SU-DHL-6 (cell line): ENCODE measurements at regions not wholly inside any gene's neighbourhood (a gene's known extent, or its start where the extent isn't known, plus 50 kb on each side); places are given as distances from the start of the nearest gene placed in this dataset.
A peak's percentile ranks its signal among the peaks of the same experiment; 100 is the strongest.
"Not testable (repeated sequence)": the region's sequence is repeated elsewhere in the genome, so short reads cannot be mapped to it uniquely, and the experiment has no call there.

Experiments used
- H2AFZ ChIP-seq: fragments of 200-600 bp; sonication (generic); 2 replicates; pipeline ENCODE4 v1.6.1; 2014; ENCODE audit warnings: low read depth, mild to moderate bottlenecking, moderate library complexity, mixed read lengths, antibody characterized with exemption, low read length; ENCODE audit not compliant: severe bottlenecking
- H3F3A ChIP-seq: fragments of 200-600 bp; shearing (Covaris generic); 2 replicates; pipeline ENCODE4 v1.6.0; 2016; ENCODE audit warnings: antibody characterized with exemption, mild to moderate bottlenecking; ENCODE audit not compliant: insufficient read depth
- H3K27ac ChIP-seq: fragments of 200-600 bp; sonication (generic); 2 replicates; pipeline ENCODE4 v1.5.1; 2016; ENCODE audit warnings: low read depth, mild to moderate bottlenecking, low read length, moderate library complexity, mixed read lengths
- H3K27me3 ChIP-seq: fragments of 200-600 bp; sonication (generic), shearing (Covaris generic); 2 replicates; pipeline ENCODE4 v1.6.0; 2014; ENCODE audit warnings: mild to moderate bottlenecking, low read length
- H3K36me3 ChIP-seq: fragments of 200-600 bp; sonication (generic); 2 replicates; pipeline ENCODE4 v1.6.1; 2014; ENCODE audit warnings: mild to moderate bottlenecking, low read length, mixed read lengths
- H3K4me2 ChIP-seq: fragments of 300-600, 200-600 bp; shearing (Covaris generic), sonication (generic); 2 replicates; pipeline ENCODE4 v1.6.0; 2014; ENCODE audit warnings: low read length, low read depth, mild to moderate bottlenecking; ENCODE audit not compliant: poor library complexity, severe bottlenecking
- H3K4me3 ChIP-seq: fragments of 200-600 bp; sonication (generic); 2 replicates; pipeline ENCODE4 v1.5.1; 2014; ENCODE audit warnings: antibody characterized with exemption, low read length, mild to moderate bottlenecking, mixed read lengths; ENCODE audit not compliant: insufficient read depth, poor library complexity, severe bottlenecking
- H3K79me2 ChIP-seq: fragments of 200-600 bp; sonication (generic); 2 replicates; pipeline ENCODE4 v1.6.1; 2014; ENCODE audit warnings: mild to moderate bottlenecking, low read length, moderate library complexity; ENCODE audit not compliant: insufficient read depth
- H3K9ac ChIP-seq: fragments of 200-600 bp; sonication (generic); 2 replicates; pipeline ENCODE4 v1.7.0; 2014; ENCODE audit warnings: mild to moderate bottlenecking, low read length
- H3K9me2 ChIP-seq: fragments of 200-600 bp; sonication (generic); replicated peaks from 2 replicates; pipeline ENCODE4 v1.6.1; 2014; ENCODE audit warnings: low read length; ENCODE audit not compliant: insufficient read depth
- H3K9me3 ChIP-seq: fragments of 200-600 bp; sonication (generic); 2 replicates; pipeline ENCODE4 v1.6.1; 2014; ENCODE audit warnings: low read length, mixed read lengths; ENCODE audit not compliant: insufficient read depth
- H4K20me1 ChIP-seq: fragments of 200-600 bp; sonication (generic); 2 replicates; pipeline ENCODE4 v1.6.1; 2014; ENCODE audit warnings: low read depth, mild to moderate bottlenecking, antibody characterized with exemption, low read length, moderate library complexity, mixed read lengths

- not testable (repeated sequence) for H2AFZ ChIP-seq, H3K9me3 ChIP-seq, H3K4me3 ChIP-seq
Observed at GRCh38 chr1:149635290-149635899, 51.7 kb downstream of the PPIAL4C start.

GRCh38 chr1:149636286-149637122, 52.9 kb downstream of the PPIAL4C start:
- H2AFZ ChIP-seq, H3K79me2 ChIP-seq, H3K9me2 ChIP-seq, H3K36me3 ChIP-seq, H4K20me1 ChIP-seq, H3F3A ChIP-seq, H3K27me3 ChIP-seq, H3K9me3 ChIP-seq: not testable (repeated sequence)
- Histone ChIP-seq H3K9ac (peak overlapping the region; percentile 62), H3K4me3 (peak overlapping the region; percentile 43), H3K27ac (peak overlapping the region; percentile 74), H3K4me2 (peak overlapping the region; percentile 58)

More at GRCh38 chr1:149635290-149635899, 51.7 kb downstream of the PPIAL4C start:
- H3K79me2 ChIP-seq, H4K20me1 ChIP-seq, H3K9ac ChIP-seq, H3F3A ChIP-seq, H3K36me3 ChIP-seq, H3K27me3 ChIP-seq, H3K9me2 ChIP-seq, H3K27ac ChIP-seq: not testable (repeated sequence)
- peak overlapping the region; percentile 17 for H3K4me2 ChIP-seq

- not testable (repeated sequence) for H3K9me2 ChIP-seq, H3K27me3 ChIP-seq, H3K9ac ChIP-seq, H3K9me3 ChIP-seq, H3K4me3 ChIP-seq, H3K27ac ChIP-seq, H3K36me3 ChIP-seq, H2AFZ ChIP-seq, H3K79me2 ChIP-seq, H3K4me2 ChIP-seq, H3F3A ChIP-seq, H4K20me1 ChIP-seq
Observed at GRCh38 chr1:149638481-149638880, 54.8 kb downstream of the PPIAL4C start.

GRCh38 chr1:149638901-149639658, 55.4 kb downstream of the PPIAL4C start:
- H3K27ac ChIP-seq, H3K36me3 ChIP-seq, H3K27me3 ChIP-seq, H3K9me3 ChIP-seq, H3F3A ChIP-seq, H2AFZ ChIP-seq, H4K20me1 ChIP-seq, H3K79me2 ChIP-seq, H3K9ac ChIP-seq, H3K4me2 ChIP-seq, H3K9me2 ChIP-seq, H3K4me3 ChIP-seq: not testable (repeated sequence)

- H4K20me1 ChIP-seq, H3K36me3 ChIP-seq, H3K4me3 ChIP-seq, H3F3A ChIP-seq, H3K9ac ChIP-seq, H3K27ac ChIP-seq, H3K9me2 ChIP-seq, H3K9me3 ChIP-seq, H3K4me2 ChIP-seq, H3K79me2 ChIP-seq, H2AFZ ChIP-seq, H3K27me3 ChIP-seq: not testable (repeated sequence)
Observed at GRCh38 chr1:149641179-149641578, 57.5 kb downstream of the PPIAL4C start.

- H3K79me2 ChIP-seq, H3K9me2 ChIP-seq, H3K4me3 ChIP-seq, H3K4me2 ChIP-seq, H4K20me1 ChIP-seq, H3K27ac ChIP-seq, H3K9me3 ChIP-seq, H3K36me3 ChIP-seq, H2AFZ ChIP-seq, H3F3A ChIP-seq, H3K27me3 ChIP-seq, H3K9ac ChIP-seq: not testable (repeated sequence)
Observed at GRCh38 chr1:149644818-149645217, 61.2 kb downstream of the PPIAL4C start.

GRCh38 chr1:149646360-149647017, 62.8 kb downstream of the PPIAL4C start:
- H3K9ac ChIP-seq, H3K27ac ChIP-seq, H3K4me2 ChIP-seq, H3K9me2 ChIP-seq, H3K9me3 ChIP-seq, H4K20me1 ChIP-seq, H3K4me3 ChIP-seq, H3K36me3 ChIP-seq, H3K27me3 ChIP-seq, H3F3A ChIP-seq, H2AFZ ChIP-seq, H3K79me2 ChIP-seq: not testable (repeated sequence)
